ENCODE measurements at regions not wholly inside any gene's neighbourhood (a gene's known extent, or its start where the extent isn't known, plus 50 kb on each side); places are given as distances from the start of the nearest gene placed in this dataset.

GRCh38 chr9:13990331-13990730, 323.6 kb downstream of the NFIB start:
- DNase-seq = no peak

GRCh38 chr9:13988944-13989343, 325.0 kb downstream of the NFIB start:
- no peak for DNase-seq

GRCh38 chr9:13983607-13984006, 330.3 kb downstream of the NFIB start:
- DNase-seq = no peak

GRCh38 chr9:13979941-13980318, 334.0 kb downstream of the NFIB start:
- DNase-seq = no peak

- no peak for DNase-seq
These were observed 338.2 kb downstream of the NFIB start for GRCh38 chr9:13975611-13976290.

- DNase-seq = no peak
These were observed 339.1 kb downstream of the NFIB start for GRCh38 chr9:13974891-13975290.

GRCh38 chr9:13971966-13972655, 341.8 kb downstream of the NFIB start:
- DNase-seq = no peak

- DNase-seq = no peak
These were observed 342.5 kb downstream of the NFIB start for GRCh38 chr9:13971415-13971814.

GRCh38 chr9:13970426-13970825, 343.5 kb downstream of the NFIB start:
- no peak for DNase-seq

- DNase-seq = no peak
These were observed 343.9 kb downstream of the NFIB start for GRCh38 chr9:13970018-13970417.

- DNase-seq = no peak
These were observed 346.5 kb downstream of the NFIB start for GRCh38 chr9:13967438-13967837.

- no peak for DNase-seq
These were observed 346.9 kb downstream of the NFIB start for GRCh38 chr9:13967011-13967410.

- peak in 2 of 3 donors; percentile 4 to 22 for DNase-seq
These were observed 350.8 kb downstream of the NFIB start for GRCh38 chr9:13963005-13963653.

GRCh38 chr9:13962006-13962405, 351.9 kb downstream of the NFIB start:
- no peak for DNase-seq

GRCh38 chr9:13960011-13960765, 353.8 kb downstream of the NFIB start:
- DNase-seq = no peak

GRCh38 chr9:13958672-13959071, 355.3 kb downstream of the NFIB start:
- DNase-seq = no peak

- DNase-seq = no peak
These were observed 356.9 kb downstream of the NFIB start for GRCh38 chr9:13957089-13957488.

- no peak for DNase-seq
These were observed 357.8 kb downstream of the NFIB start for GRCh38 chr9:13956107-13956506.

- DNase-seq = no peak
These were observed 361.0 kb downstream of the NFIB start for GRCh38 chr9:13952906-13953305.

GRCh38 chr9:13948037-13948436, 365.9 kb downstream of the NFIB start:
- DNase-seq = no peak

- no peak for DNase-seq
These were observed 370.8 kb downstream of the NFIB start for GRCh38 chr9:13943176-13943575.

GRCh38 chr9:13942695-13943094, 371.2 kb downstream of the NFIB start:
- peak in 2 of 3 donors; percentile 2 to 19 for DNase-seq

- DNase-seq = no peak
These were observed 371.7 kb downstream of the NFIB start for GRCh38 chr9:13942201-13942600.

Measured in suppressor macrophage treated with lipopolysaccharide for 1 hour (primary cell).